GM18873 (cell line): ENCODE measurements at regions not wholly inside any gene's neighbourhood (a gene's known extent, or its start where the extent isn't known, plus 50 kb on each side); places are given as distances from the start of the nearest gene placed in this dataset.
"Not testable (repeated sequence)": the region's sequence is repeated elsewhere in the genome, so short reads cannot be mapped to it uniquely, and the experiment has no call there.

Experiments used
- ATAC-seq: cut with Tn5 transposase; IDR thresholded peaks from one replicate; pipeline ENCODE4 v1.9.1; 2021; ENCODE audit warnings: mild to moderate bottlenecking, moderate library complexity, moderate number of reproducible peaks; ENCODE audit not compliant: unreplicated experiment, low FRiP score

DNA sequence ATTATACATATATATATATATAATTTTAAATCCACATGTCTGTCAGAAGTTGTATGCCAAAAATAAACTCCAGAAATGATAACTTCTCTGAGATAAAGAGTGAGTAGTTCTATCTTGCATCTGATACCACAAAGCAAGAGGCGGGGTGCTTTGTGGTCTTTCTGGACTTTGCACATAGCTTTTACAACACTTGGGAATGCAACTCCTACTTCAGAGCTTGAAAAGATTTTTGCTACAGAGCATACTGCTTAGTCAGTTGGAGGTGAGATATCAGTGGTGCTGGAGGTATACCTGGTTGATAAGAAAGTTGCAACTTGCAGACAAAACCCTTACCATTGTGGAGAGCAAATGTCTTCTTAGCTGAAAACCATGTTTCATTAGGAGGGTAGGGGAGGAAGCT is 1384.5 kb upstream of the NUDT12 start:
- ATAC-seq, result no peak

DNA sequence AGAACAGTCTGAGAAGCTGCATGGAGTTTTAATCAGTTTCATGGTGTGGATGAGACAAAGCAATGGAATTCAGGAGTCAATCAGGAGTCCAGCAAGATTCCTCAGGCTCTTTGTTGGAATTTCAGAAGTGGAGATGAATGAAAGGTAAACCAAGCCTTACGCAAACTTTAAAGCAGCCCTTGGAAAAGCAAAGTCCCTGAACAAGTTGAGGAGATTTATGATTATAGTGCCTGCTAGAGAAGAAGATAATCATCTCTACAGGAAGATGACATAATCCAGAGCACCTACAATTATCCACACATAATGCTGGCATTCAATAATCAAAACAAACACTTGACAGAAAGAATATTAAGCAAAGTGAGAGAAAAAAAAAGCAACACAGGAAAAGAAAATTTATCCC is 1380.1 kb upstream of the NUDT12 start:
- no peak for ATAC-seq

DNA sequence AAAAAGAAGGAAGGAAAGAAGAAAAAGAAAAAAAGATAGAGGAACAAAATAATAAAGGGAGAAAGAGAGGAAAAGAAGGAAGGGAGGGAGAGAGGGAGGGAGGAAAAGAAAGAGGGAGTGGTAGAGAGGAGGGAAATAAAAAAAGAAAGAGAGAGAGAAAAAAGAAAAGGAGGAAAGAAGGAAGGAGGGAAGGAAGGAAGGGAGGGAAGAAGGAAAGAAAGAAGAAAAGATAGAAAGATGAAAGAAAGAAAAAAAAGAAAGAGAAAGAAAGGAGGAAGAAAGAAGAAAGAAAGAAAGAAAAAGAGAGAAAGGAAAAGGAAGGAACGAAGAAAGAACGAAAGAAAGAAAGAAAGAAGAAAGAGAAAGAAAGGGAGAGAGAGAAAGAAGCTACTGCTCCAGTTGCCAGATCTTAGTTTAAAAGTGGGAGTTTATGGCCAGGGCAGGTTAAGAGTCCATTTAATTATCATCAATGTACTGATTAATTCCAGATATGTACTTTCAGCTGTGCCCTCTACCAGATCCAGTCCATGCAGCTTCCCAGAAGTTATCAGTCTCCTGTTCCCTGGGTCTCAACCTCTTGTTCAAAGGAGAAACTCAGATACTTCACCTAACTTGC is 1378.5 kb upstream of the NUDT12 start:
- no peak for ATAC-seq

DNA sequence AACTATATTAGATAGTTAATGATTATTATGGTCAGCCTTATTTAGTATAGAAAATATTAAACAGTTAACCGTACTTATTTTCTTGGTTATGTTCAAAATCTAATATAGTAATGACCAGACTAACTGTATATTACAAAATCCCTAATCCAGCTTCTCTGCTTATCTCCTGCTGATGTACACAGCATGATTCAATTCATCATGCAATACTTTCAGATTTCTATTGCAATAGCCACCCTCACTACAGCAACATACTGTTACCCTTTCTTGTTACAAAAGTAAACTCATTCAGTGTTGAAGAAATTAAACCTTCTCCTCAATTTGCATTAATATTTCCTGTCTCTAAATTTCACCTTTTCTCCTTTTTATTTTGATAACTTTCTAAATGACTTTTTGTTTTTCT is 1375.0 kb upstream of the NUDT12 start:
- ATAC-seq, result no peak

DNA sequence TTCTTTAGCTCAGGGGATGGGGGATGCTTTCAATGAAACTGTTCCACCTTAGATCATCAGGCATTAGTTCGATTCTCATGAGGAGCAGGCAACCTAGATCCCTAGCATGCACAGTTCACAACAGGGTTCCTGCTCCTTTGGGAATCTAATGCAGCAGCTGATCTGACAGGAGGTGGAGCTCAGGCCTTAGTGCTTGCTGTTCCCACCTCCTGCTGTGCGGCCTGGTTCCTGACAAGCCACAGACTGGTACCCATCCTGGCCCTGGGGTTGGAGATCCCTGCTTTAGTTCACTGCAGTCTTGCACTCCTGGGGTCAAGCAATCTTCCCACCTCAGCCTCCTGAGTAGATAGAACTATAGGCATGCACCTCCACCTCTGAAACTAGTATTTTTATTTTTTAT is 1369.8 kb upstream of the NUDT12 start:
- ATAC-seq, result no peak

DNA sequence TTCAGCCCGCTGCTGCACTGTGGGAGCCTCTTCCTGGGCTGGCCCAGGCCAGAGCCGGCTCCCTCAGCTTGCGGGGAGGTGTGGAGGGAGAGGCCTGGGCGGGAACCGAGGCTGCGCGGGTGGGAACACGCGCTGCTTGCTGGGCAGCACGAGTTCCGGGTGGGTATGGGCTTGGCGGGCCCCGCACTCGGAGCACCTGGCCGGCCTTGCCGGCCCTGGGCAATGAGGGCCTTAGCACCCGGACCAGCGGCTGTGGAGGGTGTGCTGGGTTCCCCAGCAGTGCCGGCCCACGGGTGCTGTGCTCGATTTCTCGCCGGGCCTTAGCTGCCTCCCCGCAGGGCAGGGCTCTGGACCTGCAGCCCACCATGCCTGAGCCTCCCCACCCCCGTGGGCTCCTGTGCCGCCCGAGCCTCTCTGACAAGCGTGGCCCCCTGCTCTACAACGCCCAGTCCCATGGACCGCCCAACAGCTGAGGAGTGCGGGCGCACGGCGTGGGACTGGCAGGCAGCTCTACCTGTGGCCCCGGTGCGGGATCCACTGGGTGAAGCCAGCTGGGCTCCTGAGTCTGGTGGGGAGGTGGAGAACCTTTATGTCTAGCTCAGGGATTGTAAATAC is 1366.4 kb upstream of the NUDT12 start:
- ATAC-seq, result no peak

DNA sequence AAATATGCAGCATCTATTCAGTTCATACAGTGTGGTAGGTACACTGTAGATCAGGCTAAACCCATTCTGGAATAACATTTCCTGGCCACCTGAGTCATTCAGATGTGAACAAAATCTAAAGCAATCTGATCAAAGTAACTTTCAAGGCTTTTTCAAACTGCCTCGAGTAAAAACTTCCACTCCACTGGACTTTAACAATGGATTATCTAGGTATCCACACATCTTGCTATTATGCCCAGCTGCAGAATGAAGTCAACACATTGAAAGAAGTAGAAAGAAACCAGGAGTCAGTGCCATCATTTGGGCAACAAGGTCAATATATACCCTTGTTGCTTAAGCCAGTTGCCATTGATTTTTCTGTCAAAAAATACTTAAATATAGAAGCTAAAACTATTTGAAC is 1352.6 kb upstream of the NUDT12 start:
- no peak for ATAC-seq

DNA sequence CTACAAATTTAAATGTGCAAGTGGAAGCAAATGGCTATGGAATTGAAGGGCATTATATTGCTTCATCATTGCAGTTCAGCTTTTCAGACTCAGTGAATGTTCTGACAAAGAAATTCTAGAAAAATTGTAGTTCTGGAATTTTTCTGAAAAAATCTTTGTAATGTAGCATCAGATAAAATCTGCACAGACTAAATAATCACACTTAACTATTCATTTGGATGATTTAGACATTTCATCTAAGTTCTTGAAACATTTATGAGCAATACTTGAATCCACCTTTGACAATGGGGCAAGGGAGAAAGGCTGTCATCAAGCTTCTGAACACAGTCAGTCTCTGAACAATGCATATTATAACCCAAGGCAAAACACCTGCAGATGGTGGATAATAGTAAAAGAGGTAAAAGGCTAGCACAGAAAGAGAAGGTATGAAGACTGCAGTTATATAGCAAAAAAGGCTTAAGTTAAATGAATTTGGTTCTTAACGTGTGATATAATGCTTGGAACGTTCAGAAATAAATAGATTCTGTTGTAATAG is 1352.0 kb upstream of the NUDT12 start:
- ATAC-seq, result no peak

DNA sequence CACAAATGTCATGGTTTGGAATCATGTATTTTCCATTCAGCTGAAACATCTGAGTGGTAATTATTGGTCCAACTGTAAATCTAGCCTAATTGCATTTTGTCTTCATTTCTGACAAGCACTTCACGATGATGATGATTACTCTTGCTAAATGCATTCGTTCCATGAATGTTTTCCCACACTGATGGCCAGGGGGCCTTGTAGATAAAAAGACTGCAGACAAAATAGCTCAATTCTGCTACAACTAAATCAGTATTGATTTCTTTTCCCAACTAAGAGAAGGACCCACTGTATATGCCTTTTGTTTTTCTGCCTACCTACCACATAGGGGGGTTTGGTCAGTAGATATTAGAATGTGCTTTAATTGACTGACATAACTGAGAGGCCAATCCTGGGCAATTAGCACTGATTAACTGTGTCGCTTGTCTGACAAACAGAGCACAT is 1351.3 kb upstream of the NUDT12 start:
- no peak for ATAC-seq

DNA sequence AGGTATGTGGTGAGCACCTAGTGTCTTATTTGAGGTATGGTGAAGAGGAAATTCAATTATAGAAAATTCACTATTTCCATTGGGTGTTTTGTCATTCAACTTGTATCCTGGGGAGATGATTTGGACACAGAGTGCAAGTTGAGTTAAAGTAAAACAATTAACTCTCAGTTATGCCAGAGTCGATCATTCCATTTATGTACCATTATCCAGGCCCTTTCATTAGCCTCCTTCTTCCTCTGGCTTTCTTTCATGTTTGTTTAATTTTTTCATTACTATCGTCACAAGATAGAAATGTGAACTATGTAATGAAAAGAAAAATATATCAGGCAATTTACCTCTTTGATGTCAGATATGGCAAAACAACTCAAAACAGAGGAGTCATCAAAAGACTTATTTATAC is 1347.2 kb upstream of the NUDT12 start:
- no peak for ATAC-seq

DNA sequence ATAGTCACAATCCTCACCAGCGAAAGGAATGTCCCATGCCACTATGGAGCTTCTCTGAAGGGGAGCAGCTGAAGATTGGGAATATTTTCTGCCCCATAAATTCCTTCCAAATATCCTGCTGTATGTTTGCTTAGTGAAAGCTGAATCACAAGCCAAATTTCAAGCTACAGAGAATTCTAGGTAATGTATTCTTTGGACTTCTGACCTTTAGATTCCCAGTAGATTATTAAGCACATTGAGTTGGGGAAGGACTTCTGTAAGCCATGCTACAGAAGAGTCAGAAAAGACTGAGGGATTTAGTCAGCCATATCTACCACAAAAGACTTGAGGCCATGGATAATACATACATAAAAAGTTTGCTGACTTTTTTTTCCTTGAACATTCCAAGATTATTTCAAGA is 1342.0 kb upstream of the NUDT12 start:
- ATAC-seq, result no peak

DNA sequence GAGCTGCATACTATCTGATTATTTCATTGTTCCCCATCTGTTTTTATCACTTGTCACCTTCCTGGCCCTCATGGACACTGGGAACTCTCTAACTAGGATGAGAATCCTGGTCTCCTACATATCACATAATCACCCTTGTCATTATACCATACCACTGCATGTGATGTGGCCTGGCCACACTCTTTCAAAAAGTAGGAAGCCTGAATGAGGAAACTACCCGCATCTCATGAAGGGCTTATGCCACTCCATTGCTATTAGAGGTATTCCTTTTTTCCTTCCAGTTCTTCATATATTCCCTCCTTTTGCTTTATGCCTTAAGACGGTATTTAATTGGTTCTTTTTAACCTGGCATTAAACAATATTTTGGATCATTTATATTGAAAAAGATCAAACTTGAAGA is 1341.4 kb upstream of the NUDT12 start:
- ATAC-seq, result no peak

DNA sequence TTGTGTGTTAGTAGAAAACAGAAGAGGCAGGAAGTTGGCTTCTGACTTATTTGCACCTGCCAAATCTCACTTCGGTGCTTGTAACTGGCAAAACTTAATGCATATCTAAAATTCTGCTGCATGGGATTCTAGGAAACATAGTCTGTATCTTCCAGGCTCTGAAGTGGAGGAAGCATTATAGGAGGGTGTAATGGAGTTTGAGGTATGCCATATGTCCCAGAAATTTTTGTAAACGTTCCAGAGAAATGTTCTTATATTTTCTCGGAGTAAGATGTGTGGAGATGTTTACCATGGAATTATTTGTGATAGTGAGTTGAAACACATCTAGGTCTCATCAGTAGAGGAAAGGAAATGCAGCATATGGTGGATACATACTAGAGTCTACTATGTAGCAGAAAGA is 1329.0 kb upstream of the NUDT12 start:
- ATAC-seq, result no peak

DNA sequence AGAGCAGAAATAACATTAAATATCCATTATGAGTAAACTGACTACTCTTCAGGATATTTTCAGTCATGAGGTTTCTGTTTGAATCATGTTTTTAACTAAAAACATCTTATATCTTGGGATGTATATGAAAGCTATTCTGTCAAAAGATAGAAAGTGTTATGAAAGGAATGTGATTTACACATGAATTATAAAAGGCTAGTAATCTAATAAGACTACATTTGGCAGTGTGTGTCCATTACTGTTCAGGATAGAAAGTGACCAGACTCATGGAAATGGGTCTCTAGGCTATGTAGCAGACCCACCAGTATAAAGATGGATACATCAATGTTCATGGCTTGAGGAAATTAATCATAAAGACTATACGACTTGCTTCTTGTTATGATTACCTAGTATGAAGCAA is 1328.2 kb upstream of the NUDT12 start:
- no peak for ATAC-seq

DNA sequence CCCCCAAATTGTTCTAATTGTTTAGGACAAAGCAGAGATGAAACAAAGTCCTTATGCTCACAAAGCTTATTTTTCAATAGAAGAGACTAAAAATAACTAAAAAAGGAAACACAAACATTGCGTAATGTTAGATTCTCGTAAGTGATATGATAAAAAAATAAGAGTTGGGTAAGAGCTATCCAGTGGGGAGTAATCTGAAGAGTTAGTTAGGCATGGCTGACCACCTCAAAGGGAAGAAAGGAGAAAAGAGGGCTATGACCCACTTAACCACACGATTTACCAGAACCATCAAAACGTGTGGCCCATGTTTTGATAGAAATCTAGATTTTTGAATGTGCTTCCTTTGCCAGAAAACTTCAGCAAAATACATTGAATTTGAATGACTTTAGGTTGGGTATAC is 1296.8 kb upstream of the NUDT12 start:
- no peak for ATAC-seq

DNA sequence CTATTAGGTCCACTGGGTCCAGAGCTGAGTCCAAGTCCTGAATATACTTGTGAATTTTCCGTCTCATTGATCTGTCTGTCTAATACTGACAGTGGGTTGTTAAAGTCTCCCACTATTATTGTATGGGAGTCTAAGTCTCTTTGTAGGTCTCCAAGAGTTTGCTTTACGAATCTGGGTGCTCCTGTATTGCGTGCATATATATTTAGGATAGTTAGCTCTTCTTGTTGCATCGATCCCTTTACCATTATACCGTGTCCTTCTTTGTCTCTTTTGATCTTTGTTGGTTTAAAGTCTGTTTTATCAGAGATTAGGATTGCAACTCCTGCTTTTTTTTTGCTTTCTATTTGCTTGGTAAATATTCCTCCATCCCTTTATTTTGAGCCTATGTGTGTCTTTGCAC is 1289.5 kb upstream of the NUDT12 start:
- ATAC-seq, result not testable (repeated sequence)

DNA sequence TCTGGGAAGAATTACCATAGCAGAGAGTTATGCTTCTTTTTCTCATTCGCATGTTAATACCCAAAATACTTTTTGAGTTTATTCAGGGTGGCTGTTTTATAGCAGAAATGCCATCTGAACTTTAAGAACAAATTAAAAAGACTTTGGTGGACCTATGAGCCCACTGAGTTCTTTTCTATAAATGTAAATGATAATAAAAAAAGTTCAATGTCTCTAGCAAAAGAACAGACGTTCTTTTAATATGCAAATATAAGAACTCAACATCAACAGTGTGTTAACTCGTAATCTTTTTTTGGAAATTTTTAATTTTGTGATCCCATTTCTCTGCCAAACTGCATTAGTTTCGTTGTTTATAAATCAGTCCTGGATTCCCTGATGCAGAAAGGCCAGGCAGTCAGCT is 1283.0 kb upstream of the NUDT12 start:
- ATAC-seq, result no peak

DNA sequence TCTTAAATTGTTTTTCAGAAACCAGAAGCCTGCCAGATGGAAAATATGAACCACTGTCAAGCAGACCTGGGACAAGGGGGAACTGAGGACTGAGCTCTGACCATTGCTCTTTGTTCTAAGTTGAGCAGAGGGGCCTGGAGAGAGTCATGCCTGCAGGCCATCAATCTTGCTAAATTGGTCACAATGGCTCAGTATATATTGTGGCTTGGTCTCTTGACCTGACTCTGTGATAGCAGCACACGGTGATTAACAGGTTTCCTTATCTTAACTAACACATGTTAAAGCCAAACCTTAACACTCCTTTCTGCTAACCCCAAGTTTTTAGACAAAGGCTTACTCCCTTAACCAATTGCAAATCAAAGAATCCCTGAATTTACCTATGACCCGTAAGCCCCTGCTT is 1281.2 kb upstream of the NUDT12 start:
- ATAC-seq, result no peak

DNA sequence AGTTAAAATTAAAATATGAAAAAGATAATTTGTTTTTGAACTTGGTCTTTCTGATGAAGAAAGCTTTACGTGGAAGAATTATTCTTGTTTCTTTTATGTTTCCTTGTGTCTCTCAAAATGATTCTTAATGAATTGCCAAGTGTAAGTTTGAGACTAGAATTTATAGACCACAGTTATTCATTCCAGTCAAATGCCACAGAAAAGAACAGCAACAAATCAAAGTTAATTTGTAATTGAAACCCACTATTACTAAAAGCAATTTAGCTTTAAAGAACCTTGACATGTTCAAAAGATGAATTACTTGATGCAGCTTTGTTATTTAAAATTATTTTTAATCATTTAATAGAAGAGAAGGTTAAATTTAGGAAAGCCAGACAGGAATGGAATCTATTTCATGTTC is 1277.7 kb upstream of the NUDT12 start:
- ATAC-seq, result no peak

DNA sequence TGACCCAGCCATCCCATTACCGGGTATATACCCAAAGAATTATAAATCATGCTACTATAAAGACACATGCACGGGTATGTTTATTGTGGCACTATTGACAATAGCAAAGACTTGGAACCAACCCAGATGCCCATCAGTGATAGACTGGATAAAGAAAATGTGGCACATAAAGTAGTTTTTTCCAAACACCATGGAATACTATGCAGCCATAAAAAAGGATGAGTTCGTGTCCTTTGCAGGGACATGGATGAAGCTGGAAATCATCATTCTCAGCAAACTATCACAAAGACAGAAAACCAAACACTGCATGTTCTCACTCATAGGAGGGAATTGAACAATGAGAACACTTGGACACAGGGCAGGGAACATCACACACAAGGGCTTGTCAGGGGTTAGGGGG is 1268.9 kb upstream of the NUDT12 start:
- ATAC-seq, result not testable (repeated sequence)

DNA sequence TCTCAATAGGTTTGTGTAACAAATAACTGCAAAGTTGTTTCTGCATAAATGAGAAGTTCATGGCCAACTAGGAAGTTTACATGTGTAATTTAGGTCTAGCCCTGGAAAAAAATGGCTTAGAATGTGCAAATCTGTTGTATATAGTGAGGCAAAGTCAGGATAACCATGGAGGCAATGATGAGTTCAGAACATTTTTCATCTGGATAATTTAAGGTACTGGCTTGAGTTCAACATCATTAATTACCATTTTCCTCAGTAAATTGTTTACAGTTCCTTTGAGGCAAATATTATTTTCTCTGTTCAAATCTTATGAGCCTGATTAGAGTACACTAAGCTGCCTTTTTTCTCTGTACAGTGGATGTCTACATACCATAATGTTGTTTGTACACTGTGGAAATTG is 1259.0 kb upstream of the NUDT12 start:
- no peak for ATAC-seq

DNA sequence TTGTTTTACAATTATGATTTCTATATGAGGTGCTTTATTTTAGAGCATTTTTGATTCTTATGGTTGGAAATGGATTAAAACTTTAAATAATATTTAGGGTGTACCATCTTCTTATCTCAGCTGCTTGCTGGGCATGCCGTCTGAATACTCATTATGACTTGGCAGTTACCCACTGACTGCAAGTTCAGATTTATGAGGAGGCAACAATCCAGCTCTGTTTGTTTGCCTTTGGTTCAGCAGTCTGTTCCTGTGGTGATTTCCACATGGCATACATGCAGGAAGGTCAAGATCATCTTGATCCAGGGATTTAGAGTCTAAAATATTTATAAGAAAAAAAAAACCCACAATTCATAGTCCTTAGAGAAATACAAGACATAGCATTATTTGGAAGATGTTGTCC is 1254.5 kb upstream of the NUDT12 start:
- no peak for ATAC-seq
